HG03571 (cell line): ENCODE measurements at regions not wholly inside any gene's neighbourhood (a gene's known extent, or its start where the extent isn't known, plus 50 kb on each side); places are given as distances from the start of the nearest gene placed in this dataset.
"Not testable (repeated sequence)": the region's sequence is repeated elsewhere in the genome, so short reads cannot be mapped to it uniquely, and the experiment has no call there.

Source experiments
- ATAC-seq: cut with Tn5 transposase; IDR thresholded peaks from one replicate; pipeline ENCODE4 v1.9.1; 2021; ENCODE audit not compliant: unreplicated experiment

DNA sequence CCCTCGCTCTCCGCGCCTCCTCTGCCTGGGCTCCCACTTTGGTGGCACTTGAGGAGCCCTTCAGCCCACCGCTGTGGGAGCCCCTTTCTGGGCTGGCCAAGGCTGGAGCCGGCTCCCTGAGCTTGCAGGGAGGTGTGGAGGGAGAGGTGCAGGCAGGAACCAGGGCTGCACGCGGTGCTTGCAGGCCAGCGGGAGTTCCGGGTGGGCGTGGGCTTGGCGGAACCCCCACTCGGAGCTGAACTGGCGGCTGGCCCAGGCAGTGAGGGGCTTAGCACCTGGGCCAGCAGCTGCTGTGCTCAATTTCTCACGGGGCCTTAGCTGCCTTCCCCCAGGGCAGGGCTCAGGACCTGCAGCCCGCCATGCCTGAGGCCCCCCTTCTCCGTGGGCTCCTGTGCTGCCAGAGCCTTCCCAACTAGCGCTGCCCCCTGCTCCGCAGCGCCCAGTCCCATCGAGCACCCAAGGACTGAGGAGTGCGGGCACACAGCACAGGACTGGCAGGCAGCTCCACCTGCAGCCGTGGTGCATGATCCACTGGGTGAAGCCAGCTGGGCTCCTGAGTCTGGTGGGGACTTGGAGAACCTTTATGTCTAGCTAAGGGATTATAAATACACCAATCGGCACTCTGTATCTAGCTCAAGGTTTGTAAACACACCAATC lies 200.2 kb upstream of the RIMS1 start:
- ATAC-seq = not testable (repeated sequence)

DNA sequence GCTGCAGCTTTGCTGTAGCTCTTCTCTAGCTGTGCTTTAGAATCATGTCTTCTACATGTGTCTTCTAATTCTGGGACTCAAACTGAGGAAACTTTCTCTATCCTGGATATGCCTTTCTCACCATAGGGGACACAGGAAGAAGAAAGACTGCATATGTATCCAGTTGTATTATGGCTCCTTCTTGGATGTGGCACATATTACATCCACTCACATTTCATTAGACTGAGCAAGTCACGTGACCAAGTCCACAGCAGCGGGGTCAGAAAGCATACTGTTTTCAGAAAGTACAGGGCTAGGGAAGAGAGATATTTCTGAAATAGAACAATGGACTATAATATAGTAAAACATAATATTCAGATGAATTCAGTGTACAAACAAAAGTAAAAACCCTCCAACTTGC lies 187.6 kb upstream of the RIMS1 start:
- no peak for ATAC-seq

DNA sequence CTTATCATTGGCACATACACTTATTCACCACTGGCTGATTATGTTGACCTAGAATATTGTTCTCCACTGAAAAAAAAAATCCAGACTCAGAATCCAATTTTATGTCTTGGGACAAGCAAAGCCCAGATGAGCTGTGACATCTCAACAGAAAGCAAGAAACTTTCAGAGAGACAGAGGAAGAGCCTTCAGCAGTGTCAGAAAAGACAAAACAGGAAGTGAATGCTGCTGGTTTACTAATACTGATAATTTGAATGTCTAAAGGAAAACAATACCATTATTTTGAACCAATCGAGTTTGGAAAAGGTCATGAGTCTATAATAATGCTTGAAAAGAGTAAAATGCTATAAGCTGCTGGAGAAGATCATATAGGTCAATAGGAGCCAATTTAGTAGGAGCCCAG lies 179.8 kb upstream of the RIMS1 start:
- ATAC-seq = no peak

DNA sequence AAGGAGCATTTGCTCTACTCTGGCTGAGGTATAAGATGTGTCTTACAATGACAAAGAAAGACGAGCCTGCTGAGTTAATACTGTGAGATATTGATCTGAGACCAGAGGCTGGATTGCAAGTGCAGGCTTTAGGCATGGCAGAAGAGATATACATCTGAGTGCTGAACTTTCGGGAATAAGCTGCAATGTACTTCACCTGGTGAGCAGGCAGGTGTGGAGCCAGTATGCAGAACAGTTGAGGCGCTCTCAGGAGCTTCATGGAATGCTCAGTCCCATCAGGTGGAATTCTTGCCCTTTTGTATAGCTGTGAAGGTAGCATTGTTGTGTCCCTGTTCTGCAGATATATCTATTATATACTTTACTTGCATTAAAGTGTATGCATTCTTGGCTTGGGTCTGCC lies 179.3 kb upstream of the RIMS1 start:
- ATAC-seq = no peak

DNA sequence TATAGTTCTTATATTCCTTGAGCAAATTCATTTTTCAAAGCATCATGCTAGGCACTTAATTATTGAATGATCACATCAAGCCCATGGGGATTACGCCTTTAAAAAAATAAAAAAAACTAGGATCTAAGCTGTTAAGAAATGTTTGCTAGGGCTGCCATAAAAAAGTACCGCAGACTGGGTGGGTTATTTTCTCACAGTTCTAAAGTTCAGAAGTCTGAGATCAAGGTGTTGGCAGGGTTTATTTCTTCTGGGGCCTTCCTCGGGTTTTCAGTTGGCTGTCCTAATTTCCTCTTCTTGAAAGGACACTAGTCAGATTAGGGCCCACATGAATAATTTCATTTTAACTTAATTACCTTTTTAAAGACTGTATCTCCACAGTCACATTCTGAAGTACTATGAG lies 165.6 kb upstream of the RIMS1 start:
- ATAC-seq = no peak

DNA sequence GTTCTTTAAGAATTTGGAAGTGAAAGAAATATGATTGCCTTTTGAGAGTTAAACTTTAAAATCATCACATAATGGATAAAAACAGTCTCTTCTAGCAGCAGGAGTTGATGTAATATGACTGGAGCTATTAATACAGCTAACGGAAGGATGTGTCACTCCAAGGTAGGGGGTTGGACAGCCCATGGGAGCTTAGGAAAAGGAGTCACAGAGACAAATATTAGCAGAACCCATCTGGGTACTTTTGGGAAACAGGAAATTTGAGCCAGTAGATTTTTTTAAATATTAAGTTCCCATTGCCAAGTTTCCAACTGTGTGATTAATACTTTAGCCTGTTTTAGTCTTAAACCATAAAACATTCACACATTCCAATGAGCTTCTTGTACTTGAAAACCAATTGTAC lies 164.7 kb upstream of the RIMS1 start:
- ATAC-seq = no peak

DNA sequence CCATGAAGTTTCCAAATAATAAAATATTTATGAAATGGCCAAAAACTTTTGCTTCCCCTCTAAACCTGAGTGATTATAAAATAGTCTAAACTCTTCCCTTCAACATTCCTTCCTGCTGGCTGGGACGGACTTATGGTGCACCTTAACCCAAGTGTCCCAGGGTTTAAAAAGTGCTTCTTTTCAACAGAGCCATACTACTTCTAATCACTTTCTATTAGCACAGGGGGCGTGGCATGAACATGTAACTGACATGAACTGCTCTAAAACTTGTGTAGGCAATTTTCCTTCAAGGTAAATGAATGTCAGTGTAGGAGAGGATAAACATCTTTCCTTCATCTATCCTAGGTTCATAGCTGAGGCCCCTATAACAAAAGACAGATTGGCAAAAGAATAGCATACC lies 163.6 kb upstream of the RIMS1 start:
- no peak for ATAC-seq

DNA sequence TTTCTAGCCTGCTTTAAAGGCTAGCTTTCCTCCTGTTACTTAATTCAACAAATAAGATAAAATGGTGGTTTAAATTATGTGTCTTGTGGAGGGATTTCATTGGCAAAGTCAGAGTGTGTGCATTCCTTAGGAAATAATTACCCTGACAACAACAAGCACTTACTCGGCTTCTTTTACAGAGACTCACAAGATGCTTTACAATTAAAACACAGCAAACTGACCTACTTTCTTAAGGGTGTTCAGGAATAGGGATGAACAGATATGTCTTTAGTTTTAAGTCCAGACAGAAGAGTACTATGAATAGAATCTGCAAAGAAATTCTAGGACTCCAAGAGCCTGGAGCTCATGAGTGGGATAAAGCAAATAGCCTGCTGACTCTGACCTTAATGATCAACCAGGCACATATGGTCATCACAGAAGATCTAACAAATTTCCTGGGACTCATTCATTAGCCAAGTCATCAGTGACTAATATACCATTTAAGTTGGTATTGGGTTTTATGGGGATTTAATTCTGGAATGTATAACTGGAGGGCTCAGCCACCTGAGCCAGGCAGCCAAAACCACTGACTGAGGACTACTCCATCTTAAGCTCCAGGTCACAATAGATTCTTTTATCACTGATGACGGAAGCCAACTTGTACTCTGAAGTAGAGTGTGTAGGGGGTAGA lies 161.8 kb upstream of the RIMS1 start:
- no peak for ATAC-seq

DNA sequence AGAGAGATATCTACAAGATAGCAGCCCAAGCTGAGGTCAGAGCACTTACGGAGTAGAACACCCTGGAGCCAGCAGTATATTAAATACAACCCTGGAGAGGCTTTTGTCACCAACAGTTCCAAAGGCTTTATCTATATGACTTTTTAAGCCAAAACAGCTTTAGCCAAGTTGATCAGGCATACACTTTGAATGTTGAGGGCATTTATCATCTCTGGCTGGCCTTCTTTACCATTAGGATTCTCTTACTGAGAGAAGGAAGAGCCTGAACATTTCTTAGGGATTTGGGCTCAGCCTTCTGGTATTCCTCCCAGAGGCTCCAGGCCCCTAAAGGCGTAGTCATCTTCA lies 161.3 kb upstream of the RIMS1 start:
- no peak for ATAC-seq

DNA sequence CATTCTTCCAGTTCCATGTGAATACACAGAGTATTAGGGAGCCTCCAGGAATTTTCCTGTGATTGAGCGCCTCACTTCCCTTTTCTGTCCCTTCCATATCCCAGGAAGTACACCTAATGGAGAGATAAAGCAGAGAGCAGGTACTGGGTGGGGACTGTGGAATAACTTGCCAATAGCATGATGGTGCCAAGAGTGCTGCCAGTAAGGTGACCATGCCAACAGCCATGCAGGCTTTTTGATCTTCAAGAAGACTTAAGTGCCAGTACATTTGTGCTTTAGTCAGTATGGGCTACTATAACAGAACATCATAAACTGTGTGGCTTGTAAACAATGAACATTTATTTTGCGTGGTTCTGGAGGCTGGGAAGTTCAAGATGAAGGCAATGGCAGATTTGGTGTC lies 160.2 kb upstream of the RIMS1 start:
- ATAC-seq = no peak

DNA sequence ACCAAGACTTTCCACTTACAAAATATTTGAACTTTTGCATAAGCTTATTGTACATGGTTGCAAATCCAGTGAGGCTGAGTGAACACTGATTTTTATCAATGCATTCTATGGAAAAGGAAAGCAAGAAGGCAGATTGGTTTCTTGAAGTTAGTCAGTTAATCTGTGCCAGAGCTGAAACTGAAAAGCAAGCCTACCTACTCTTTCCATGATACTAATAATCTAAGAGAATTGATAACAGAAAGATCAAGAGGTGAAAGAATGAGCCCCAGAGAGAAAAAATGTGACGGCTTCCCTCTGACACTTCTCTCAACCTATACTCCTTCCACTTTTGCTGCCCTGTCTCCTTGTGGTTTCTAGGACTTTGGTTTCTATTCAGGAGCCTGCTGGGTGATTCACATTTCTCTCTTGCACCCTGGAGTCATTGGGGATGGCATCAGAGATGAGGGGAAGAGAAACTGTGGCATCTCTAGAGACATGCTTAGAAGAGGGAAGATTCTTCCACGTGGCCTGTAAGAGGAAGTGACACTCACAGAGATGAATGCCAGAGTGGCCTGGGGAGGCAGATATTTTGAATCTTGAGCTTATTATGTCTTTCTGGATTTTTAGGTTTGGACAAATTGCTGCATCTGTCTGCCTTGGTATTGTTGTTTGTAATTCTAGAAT lies 158.6 kb upstream of the RIMS1 start:
- no peak for ATAC-seq

DNA sequence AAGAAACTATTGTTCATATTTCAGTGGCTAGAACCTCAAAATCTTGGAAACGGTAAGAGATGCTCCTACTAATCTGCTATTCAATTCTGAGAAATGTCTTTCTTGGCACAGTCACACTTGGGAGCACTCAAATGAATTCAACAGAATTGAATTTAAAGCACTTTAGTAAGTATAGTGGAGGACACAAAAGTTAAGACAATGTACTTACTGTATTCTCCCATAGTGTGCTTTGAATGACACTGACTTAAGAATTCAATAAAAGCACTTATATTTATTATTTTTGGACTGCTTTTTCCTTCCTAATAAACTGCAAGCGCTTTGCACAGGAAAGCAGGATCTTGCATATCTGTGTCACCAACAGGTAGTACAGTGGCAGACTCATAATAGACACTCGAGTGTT lies 156.1 kb upstream of the RIMS1 start:
- ATAC-seq = no peak

DNA sequence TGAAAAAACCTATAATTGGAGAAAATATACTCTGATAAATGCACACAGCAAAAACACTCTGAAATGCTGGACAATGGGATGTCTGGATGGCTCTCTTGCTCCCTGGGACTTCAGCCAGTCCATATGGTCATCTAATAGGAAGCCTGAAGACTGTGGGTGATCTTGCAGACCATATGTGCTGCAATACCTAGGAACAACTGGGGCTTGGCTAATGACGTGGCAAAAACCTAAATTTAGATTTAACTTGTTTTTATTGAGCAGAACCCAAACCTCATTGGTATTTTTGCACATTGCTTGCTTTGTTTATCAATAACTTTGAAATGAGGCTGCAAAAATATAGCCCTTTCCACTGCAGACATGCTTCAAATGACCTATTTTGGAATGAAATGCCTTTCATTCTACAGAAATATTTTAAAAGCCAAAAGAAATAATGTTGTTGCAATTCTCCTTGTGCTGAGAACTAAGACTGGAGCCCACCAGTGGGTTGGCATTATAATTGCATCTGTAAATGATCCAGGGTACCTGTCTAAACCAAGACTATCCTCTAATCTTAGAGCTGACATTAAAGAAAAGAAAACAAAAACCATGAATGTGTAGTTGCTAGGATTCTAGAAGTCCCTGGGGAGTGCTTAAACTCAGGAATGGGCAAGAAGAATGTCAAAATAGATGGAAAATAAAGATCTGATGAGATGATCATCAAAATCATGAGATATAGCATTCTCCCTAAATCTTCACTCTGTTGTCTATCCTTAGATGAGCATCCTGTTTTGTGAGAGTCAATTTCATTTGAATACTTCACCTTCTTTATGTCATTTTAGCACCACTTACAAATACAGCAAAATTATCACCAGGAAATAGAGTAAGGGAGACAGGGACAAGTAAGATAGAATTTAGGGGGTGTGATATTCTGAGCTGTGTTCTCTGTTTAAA lies 152.1 kb upstream of the RIMS1 start:
- no peak for ATAC-seq

DNA sequence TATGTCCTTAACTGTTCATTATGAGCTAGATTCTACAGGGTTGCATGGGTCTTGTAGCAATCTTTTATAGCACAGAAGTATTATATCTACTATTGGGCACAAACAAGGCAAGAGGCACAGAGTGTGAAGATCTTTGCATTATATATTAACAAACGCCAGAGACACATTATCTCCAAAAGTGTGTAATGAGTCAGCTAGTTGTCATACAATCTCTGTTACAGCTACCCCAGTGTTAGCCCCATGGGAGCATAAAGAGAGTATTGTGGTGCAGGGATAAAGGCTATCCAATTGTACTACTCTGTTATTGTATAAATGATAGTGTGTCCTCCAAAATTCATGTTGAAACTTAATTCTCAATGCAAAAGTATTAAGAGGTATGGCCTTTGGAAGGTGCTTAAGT lies 148.4 kb upstream of the RIMS1 start:
- ATAC-seq = no peak

DNA sequence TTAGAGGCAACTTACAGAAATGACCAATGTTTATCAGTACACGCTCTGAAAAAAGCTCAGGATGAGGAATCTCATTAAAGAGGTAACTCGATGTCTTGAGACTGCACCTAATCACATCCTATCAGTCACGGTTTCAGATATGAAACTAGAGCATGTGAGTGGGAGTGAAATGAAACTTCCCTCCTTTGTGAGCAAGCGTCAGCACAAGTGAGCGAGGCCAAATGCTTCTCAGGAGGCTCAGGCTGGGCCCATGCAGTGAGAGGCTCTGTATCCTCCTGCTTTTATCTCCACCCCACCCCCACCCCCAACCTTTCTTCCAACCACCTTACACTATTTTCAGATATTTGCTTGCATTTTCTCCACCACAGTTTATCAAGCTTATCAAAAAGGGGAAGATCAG lies 140.8 kb upstream of the RIMS1 start:
- ATAC-seq = no peak

DNA sequence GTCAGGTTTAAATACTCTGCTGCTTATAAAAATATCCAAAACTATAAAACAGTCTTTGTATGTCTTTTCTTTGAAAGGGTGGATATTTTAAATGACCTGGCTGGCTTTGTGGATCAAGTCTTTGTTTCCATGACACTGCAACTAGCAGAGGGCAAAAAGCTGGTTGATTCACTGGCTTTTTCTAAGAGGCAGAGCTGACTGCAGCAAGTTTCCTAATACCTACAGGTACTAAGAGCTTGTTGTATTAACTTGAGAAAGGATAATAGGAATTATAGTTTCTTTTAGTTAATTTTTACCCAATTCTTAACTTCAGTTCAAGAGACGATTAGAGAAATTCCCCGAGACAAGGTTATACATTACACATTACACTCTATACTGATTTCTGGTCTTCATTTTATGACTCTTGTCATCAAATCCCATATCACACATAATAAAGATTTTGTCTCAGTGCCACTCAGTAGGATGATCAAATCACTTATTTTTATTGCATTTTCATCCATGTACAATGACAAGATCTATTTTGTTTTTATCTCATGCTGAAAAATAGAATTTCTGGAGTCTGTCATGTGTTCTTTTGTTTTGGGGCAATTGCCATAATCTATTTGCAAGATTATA lies 120.1 kb upstream of the RIMS1 start:
- no peak for ATAC-seq

DNA sequence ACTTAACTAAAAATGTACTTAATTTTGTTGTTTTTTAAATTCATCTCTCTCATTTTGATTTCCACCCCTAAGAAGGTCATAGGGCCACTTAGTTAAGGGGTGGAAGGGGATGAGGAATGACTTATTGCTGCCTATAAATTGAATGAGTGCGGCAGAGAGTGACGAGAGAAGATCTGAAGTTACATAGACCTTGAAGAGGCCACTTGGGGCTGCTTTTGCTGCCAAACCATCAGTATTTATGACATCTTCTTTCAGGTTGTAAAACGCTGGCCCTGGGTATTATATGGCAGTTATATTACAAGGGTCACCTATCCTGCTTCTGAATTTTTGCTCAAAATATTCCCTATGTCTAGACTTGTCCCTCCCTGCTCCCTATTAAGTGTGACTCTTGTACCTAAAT lies 119.6 kb upstream of the RIMS1 start:
- no peak for ATAC-seq

DNA sequence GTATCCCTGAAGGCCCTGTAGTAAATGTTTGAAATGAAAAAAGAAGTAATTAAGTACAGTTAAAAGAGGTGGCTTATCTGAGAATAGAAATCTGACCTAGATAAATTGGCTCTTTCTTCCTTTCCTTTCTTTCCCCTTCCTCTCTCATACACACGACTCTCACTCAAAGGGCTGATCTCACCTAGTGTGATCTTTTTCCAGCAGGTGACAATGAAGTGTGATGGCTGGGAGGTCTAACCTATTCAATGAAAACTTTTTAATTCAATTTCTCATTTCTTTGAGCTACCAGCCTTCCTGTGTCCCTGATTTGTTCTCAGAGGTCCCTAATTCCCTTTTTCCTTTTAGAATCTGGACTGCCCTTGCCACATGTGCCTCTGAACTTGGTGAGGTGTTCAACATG lies 118.0 kb upstream of the RIMS1 start:
- ATAC-seq = no peak

DNA sequence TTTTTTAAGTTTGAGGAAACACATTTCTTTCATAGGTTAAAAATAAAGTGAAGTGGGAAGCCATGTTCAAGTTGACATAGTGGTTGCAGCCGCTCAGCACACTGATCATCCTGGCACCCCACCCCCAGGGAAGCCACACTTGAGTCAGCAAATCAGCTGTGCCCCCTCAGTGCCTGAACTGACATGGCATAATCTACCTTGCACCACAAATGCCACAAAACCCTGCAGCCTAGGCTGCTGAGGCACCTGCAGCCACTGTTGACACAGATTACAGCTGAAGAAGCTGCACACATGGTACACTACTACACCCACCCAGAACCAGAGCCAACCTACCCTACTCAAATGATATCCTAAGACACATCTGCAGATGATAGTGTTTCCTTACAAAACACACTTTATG lies 77.5 kb upstream of the RIMS1 start:
- ATAC-seq = no peak

DNA sequence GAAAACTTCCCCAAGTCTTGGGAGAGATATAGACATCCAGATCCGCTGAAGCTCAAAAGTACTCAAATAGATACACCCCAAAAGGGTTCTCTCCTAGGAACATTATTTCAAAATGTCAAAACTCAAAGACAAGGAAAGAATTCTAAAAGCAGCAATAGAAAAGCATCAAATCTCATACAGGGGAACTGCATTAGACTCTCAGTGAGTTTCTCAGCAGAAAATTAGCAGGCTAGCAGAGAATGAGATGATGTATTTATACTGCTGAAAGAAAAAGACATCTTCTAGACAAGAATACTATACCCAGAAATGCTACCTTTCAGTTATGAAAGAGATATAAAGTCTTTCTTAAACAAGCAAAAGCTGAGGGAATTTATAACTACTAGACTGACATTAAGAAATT lies 75.5 kb upstream of the RIMS1 start:
- no peak for ATAC-seq

DNA sequence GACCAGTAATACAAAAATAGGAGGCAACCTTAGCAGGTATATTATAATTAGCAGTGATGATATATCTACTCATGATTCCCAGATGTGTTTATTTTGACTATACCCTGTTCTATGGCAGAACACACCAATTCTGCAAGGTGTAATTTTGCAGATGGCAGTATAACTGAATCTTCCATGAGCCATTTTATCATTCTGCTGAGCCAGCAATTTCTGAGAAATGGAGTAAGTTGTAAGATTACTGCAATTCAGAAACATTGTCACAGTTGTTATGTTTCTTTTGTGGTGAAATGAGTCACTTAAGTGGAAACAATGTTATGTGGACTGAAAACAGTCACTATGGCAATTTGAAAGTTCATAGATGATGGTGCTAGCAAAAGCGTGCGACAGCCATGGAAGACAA lies 63.7 kb upstream of the RIMS1 start:
- ATAC-seq = no peak
